Endothelial cell (in vitro differentiated cells): ENCODE measurements at regions not wholly inside any gene's neighbourhood (a gene's known extent, or its start where the extent isn't known, plus 50 kb on each side); places are given as distances from the start of the nearest gene placed in this dataset.
"Not testable (repeated sequence)": the region's sequence is repeated elsewhere in the genome, so short reads cannot be mapped to it uniquely, and the experiment has no call there.

Experiments
- DNase-seq: peaks from one replicate; pipeline ENCODE4 v3.0.0; 2021; ENCODE audit warnings: low spot score
- H3K27ac Mint-ChIP-seq: one replicate; pipeline ENCODE4 v1.8.0; 2021; ENCODE audit warnings: mixed read lengths, inconsistent platforms; ENCODE audit not compliant: unreplicated experiment
- H3K27me3 Mint-ChIP-seq: one replicate; pipeline ENCODE4 v1.8.0; 2021; ENCODE audit warnings: mild to moderate bottlenecking, moderate library complexity, mixed read lengths, inconsistent platforms; ENCODE audit not compliant: unreplicated experiment
- H3K36me3 Mint-ChIP-seq: one replicate; pipeline ENCODE4 v1.8.0; 2021; ENCODE audit warnings: mild to moderate bottlenecking, low read depth, mixed read lengths, inconsistent platforms; ENCODE audit not compliant: unreplicated experiment
- H3K4me1 Mint-ChIP-seq: one replicate; pipeline ENCODE4 v1.8.0; 2021; ENCODE audit warnings: mild to moderate bottlenecking, mixed read lengths, inconsistent platforms; ENCODE audit not compliant: unreplicated experiment
- H3K4me3 Mint-ChIP-seq: one replicate; pipeline ENCODE4 v1.8.0; 2021; ENCODE audit warnings: mild to moderate bottlenecking, mixed read lengths, inconsistent platforms; ENCODE audit not compliant: unreplicated experiment
- H3K9me3 Mint-ChIP-seq: one replicate; pipeline ENCODE4 v1.8.0; 2021; ENCODE audit warnings: mixed read lengths, inconsistent platforms; ENCODE audit not compliant: unreplicated experiment
- CTCF ChIP-seq: fragments of 200-600 bp; sonication (generic); IDR thresholded peaks from one replicate; pipeline ENCODE4 v1.5.0; 2021; ENCODE audit warnings: antibody characterized with exemption; ENCODE audit not compliant: unreplicated experiment

GRCh38 chr4:30094887-30095286 is 625.3 kb upstream of the PCDH7 start:
- H3K9me3 Mint-ChIP-seq = no peaks in the 10 kb centered on the region
- no peak overlapping the region for H3K27ac Mint-ChIP-seq

GRCh38 chr4:30103455-30103854 is 616.7 kb upstream of the PCDH7 start:
- DNase-seq = no peak
- H3K27ac Mint-ChIP-seq = no peak overlapping the region
- TF ChIP-seq CTCF = no peak
- no peak overlapping the region for H3K4me3 Mint-ChIP-seq
- H3K27me3 Mint-ChIP-seq = peaks cover 2% of the 10 kb centered on the region
- no peaks in the 10 kb centered on the region for H3K36me3 Mint-ChIP-seq
- H3K4me1 Mint-ChIP-seq = no peaks in the 10 kb centered on the region
- H3K9me3 Mint-ChIP-seq = no peaks in the 10 kb centered on the region

More at GRCh38 chr4:30094887-30095286, 625.3 kb upstream of the PCDH7 start:
- no peak for DNase-seq
- no peaks in the 10 kb centered on the region for H3K36me3 Mint-ChIP-seq
- H3K4me3 Mint-ChIP-seq = no peak overlapping the region
- no peaks in the 10 kb centered on the region for H3K4me1 Mint-ChIP-seq
- peaks cover 3% of the 10 kb centered on the region for H3K27me3 Mint-ChIP-seq
- TF ChIP-seq CTCF = no peak

- Mint-ChIP-seq H3K9me3 (no peaks in the 10 kb centered on the region), H3K36me3 (no peaks in the 10 kb centered on the region), H3K27me3 (no peaks in the 10 kb centered on the region), H3K4me3 (no peak overlapping the region), H3K4me1 (no peaks in the 10 kb centered on the region), H3K27ac (no peak overlapping the region)
- no peak for DNase-seq
- TF ChIP-seq CTCF = no peak
These were observed 603.8 kb upstream of the PCDH7 start for GRCh38 chr4:30116401-30116800.

- Mint-ChIP-seq H3K27me3 (no peaks in the 10 kb centered on the region), H3K9me3 (no peaks in the 10 kb centered on the region), H3K4me1 (no peaks in the 10 kb centered on the region), H3K27ac (no peak overlapping the region), H3K36me3 (no peaks in the 10 kb centered on the region), H3K4me3 (no peak overlapping the region)
- no peak for DNase-seq
- TF ChIP-seq CTCF = no peak
These were observed 602.7 kb upstream of the PCDH7 start for GRCh38 chr4:30117433-30117832.

- no peak for DNase-seq
- Mint-ChIP-seq H3K27ac (no peak overlapping the region), H3K27me3 (no peaks in the 10 kb centered on the region)
These were observed 597.5 kb upstream of the PCDH7 start for GRCh38 chr4:30122711-30123110.

GRCh38 chr4:30124621-30125020 is 595.5 kb upstream of the PCDH7 start:
- not testable (repeated sequence) for H3K36me3 Mint-ChIP-seq, H3K27ac Mint-ChIP-seq, H3K4me3 Mint-ChIP-seq

More at GRCh38 chr4:30122711-30123110, 597.5 kb upstream of the PCDH7 start:
- no peaks in the 10 kb centered on the region for H3K9me3 Mint-ChIP-seq
- H3K4me3 Mint-ChIP-seq = no peak overlapping the region
- H3K36me3 Mint-ChIP-seq = no peaks in the 10 kb centered on the region
- no peak for TF ChIP-seq CTCF
- H3K4me1 Mint-ChIP-seq = no peaks in the 10 kb centered on the region

More at GRCh38 chr4:30124621-30125020, 595.5 kb upstream of the PCDH7 start:
- H3K4me1 Mint-ChIP-seq, H3K27me3 Mint-ChIP-seq, H3K9me3 Mint-ChIP-seq, DNase-seq: not testable (repeated sequence)
